H1 (cell line): ENCODE measurements at regions not wholly inside any gene's neighbourhood (a gene's known extent, or its start where the extent isn't known, plus 50 kb on each side); places are given as distances from the start of the nearest gene placed in this dataset.

ENCODE experiments used
- BACH1 ChIP-seq: IDR thresholded peaks from 2 replicates; pipeline ENCODE4 v1.6.1; 2012; ENCODE audit warnings: low read length, improper control_type of control experiment
- NANOG ChIP-seq: IDR thresholded peaks from 2 replicates; pipeline ENCODE4 v1.6.1; 2011; ENCODE audit warnings: low read length, low read depth, mild to moderate bottlenecking, inconsistent platforms; ENCODE audit not compliant: insufficient read depth, poor library complexity, severe bottlenecking

DNA sequence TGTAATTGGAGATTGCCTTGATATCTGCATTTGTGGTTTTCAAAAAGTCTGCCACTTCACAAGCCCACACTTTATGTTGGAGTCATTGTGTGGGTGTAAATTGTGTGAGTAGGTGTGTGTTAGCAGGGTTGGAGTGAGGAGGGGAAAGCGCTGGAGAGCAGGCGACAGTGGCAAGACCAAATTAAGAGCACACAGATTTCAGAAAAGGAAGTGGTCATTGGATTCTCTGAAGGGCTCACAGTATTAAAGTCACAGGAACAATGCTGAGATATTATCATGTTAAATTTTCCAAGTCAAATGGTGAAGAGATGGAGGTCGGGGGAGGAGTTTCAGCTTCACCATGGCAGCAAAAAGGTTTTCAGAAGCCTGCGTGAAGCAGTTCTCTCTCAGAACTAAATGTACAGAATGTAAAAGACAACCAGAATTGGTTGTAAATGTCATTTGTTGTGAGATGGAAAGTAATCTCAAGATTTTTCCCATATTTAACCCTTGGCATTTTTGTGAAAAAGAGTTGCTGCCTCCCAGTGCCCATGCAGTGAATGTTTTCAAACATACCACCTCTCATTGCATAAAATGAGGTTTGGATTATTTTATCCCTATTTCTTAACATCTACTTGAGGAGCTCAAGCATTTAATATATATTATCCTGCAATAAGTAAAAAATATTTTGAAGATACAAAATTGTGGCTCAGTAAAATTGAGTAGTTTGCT lies 265.9 kb downstream of the ZNF674 start (continued):
- TF ChIP-seq NANOG (no peak), BACH1 (no peak)
